Nephron (organoid): ENCODE measurements at regions not wholly inside any gene's neighbourhood (a gene's known extent, or its start where the extent isn't known, plus 50 kb on each side); places are given as distances from the start of the nearest gene placed in this dataset.

Experiments
- H3K27ac Mint-ChIP-seq, 3 experiments: 2 replicates each; pipeline ENCODE4 v1.8.0; 2020; ENCODE audit warnings: mixed read lengths in 3 of 3, mild to moderate bottlenecking in 2 of 3, moderate library complexity in 1 of 3
- H3K27me3 Mint-ChIP-seq: 2 replicates; pipeline ENCODE4 v1.8.0; 2021; ENCODE audit warnings: low read depth, mild to moderate bottlenecking, moderate library complexity, mixed read lengths
- H3K36me3 Mint-ChIP-seq: 2 replicates; pipeline ENCODE4 v1.8.0; 2020; ENCODE audit warnings: low read depth, mixed read lengths
- H3K4me1 Mint-ChIP-seq: 2 replicates; pipeline ENCODE4 v1.8.0; 2020; ENCODE audit warnings: mixed read lengths
- H3K4me3 Mint-ChIP-seq, 3 experiments: 2 replicates each; pipeline ENCODE4 v1.8.0; 2020; ENCODE audit warnings: mild to moderate bottlenecking in 3 of 3, mixed read lengths in 3 of 3, moderate library complexity in 2 of 3
- H3K9me3 Mint-ChIP-seq: 2 replicates; pipeline ENCODE4 v1.8.0; 2020; ENCODE audit warnings: mixed read lengths
- CTCF ChIP-seq, 3 experiments: fragments of 200-600 bp; sonication (generic); IDR thresholded peaks; one replicate each; pipeline ENCODE4 v1.5.0; 2021; ENCODE audit warnings: antibody characterized with exemption in 3 of 3; ENCODE audit not compliant: unreplicated experiment in 3 of 3

- H3K27me3 Mint-ChIP-seq, result no peaks in the 10 kb centered on the region
Observed at GRCh38 chr2:176508984-176509740, 239.9 kb downstream of the MTX2 start.

GRCh38 chr2:176514276-176514675 is 245.0 kb downstream of the MTX2 start:
- Mint-ChIP-seq H3K9me3 (no peaks in the 10 kb centered on the region), H3K27me3 (no peaks in the 10 kb centered on the region), H3K4me1 (peaks cover 4% of the 10 kb centered on the region), H3K4me3 (no peak overlapping the region), H3K36me3 (no peaks in the 10 kb centered on the region), H3K27ac (no peak overlapping the region)
- no peak for TF ChIP-seq CTCF (IDR thresholded peaks at IDR 0.05; ENCODE audit: unreplicated experiment in 3 of 3)

More at GRCh38 chr2:176508984-176509740, 239.9 kb downstream of the MTX2 start:
- Mint-ChIP-seq H3K9me3 (no peaks in the 10 kb centered on the region), H3K4me1 (no peaks in the 10 kb centered on the region), H3K27ac (no peak overlapping the region), H3K36me3 (no peaks in the 10 kb centered on the region), H3K4me3 (no peak overlapping the region)
- TF ChIP-seq CTCF (IDR thresholded peaks at IDR 0.05; ENCODE audit: unreplicated experiment in 3 of 3), result no peak

- Mint-ChIP-seq H3K4me1 (peaks cover 4% of the 10 kb centered on the region), H3K27ac (no peak overlapping the region), H3K4me3 (no peak overlapping the region)
Observed at GRCh38 chr2:176514805-176515500, 245.7 kb downstream of the MTX2 start.

GRCh38 chr2:176516051-176516602 is 246.9 kb downstream of the MTX2 start:
- H3K27ac Mint-ChIP-seq, result no peak overlapping the region
- no peaks in the 10 kb centered on the region for H3K36me3 Mint-ChIP-seq
- TF ChIP-seq CTCF (IDR thresholded peaks at IDR 0.05; ENCODE audit: unreplicated experiment in 3 of 3), result no peak
- no peaks in the 10 kb centered on the region for H3K9me3 Mint-ChIP-seq
- no peaks in the 10 kb centered on the region for H3K27me3 Mint-ChIP-seq
- peaks cover 4% of the 10 kb centered on the region for H3K4me1 Mint-ChIP-seq
- no peak overlapping the region for H3K4me3 Mint-ChIP-seq

More at GRCh38 chr2:176514805-176515500, 245.7 kb downstream of the MTX2 start:
- H3K36me3 Mint-ChIP-seq, result no peaks in the 10 kb centered on the region
- TF ChIP-seq CTCF (IDR thresholded peaks at IDR 0.05; ENCODE audit: unreplicated experiment in 3 of 3), result no peak
- no peaks in the 10 kb centered on the region for H3K27me3 Mint-ChIP-seq
- no peaks in the 10 kb centered on the region for H3K9me3 Mint-ChIP-seq

- no peaks in the 10 kb centered on the region for H3K27me3 Mint-ChIP-seq
- no peaks in the 10 kb centered on the region for H3K36me3 Mint-ChIP-seq
- H3K9me3 Mint-ChIP-seq, result no peaks in the 10 kb centered on the region
- H3K4me3 Mint-ChIP-seq, result no peak overlapping the region
- peaks cover 9% of the 10 kb centered on the region for H3K4me1 Mint-ChIP-seq
- no peak overlapping the region for H3K27ac Mint-ChIP-seq
- TF ChIP-seq CTCF (IDR thresholded peaks at IDR 0.05; ENCODE audit: unreplicated experiment in 3 of 3), result no peak
Observed at GRCh38 chr2:176518823-176519222, 249.6 kb downstream of the MTX2 start.
